ENCODE measurements at regions not wholly inside any gene's neighbourhood (a gene's known extent, or its start where the extent isn't known, plus 50 kb on each side); places are given as distances from the start of the nearest gene placed in this dataset.

DNA sequence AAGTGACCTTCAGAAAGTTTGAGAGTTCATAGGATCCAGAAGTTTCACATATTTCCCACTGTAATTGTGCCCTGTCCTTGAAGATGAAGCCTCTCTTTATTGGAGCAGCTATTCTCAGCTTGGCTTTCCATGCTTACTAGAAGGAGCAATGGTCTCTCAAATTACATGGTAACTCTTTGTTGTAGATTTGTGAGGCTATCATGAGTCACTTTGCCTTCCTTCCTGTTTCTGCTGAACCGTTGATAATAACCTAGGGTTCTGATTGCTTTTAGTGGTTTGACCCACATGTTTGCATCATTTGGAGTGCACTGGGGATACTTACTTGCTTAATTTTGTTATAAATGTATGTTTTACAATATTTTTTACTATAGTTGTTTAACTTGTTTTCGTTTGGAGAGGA is 772.9 kb upstream of the SLITRK6 start (continued):
- TF ChIP-seq MYBL2 (CRISPR knock-in tag; IDR thresholded peaks at IDR 0.05) (no peak), ZNF219 (CRISPR knock-in tag; IDR thresholded peaks at IDR 0.05; ENCODE audit: borderline replicate concordance) (no peak)
- TF ChIP-seq, protein P1, sequence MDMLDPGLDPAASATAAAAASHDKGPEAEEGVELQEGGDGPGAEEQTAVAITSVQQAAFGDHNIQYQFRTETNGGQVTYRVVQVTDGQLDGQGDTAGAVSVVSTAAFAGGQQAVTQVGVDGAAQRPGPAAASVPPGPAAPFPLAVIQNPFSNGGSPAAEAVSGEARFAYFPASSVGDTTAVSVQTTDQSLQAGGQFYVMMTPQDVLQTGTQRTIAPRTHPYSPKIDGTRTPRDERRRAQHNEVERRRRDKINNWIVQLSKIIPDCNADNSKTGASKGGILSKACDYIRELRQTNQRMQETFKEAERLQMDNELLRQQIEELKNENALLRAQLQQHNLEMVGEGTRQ (CRISPR knock-in tag; IDR thresholded peaks at IDR 0.05), result no peak

DNA sequence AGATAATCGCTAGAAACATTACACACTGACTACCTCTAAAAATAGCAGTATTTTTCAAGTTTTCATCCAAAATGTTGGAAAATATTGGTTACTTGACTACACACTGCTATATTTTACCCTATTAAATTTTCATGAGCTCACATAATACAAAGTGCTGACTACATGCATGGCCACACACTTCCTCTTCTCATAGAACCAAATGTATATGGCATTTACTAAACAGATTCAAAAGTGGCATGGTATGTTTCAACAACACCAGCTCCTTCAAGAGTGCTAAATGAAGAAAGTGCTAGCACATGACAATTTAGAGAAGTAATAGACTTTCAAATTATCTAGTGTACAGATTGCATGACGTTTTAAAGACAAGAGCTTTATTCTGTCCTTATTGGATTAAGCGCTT is 780.4 kb upstream of the SLITRK6 start:
- Mint-ChIP-seq H3K36me3 (no peaks in the 10 kb centered on the region), H3K27me3 (ENCODE audit: low read depth) (no peaks in the 10 kb centered on the region), H3K4me3 (no peak overlapping the region), H3K27ac (no peak overlapping the region), H3K9me3 (peaks cover 15% of the 10 kb centered on the region), H3K4me1 (peaks cover 6% of the 10 kb centered on the region)
- CTCF ChIA-PET, result no interaction called here
- DNase-seq (ENCODE audit: low spot score), result no peak
- ATAC-seq, result no peak
- no peak for TF ChIP-seq ZNF317 (CRISPR knock-in tag; IDR thresholded peaks at IDR 0.05; ENCODE audit: borderline replicate concordance, low read depth)
- no peak for TF ChIP-seq GRHL2 (CRISPR knock-in tag; IDR thresholded peaks at IDR 0.05; ENCODE audit: insufficient replicate concordance, severe bottlenecking)
- TF ChIP-seq, protein P2, sequence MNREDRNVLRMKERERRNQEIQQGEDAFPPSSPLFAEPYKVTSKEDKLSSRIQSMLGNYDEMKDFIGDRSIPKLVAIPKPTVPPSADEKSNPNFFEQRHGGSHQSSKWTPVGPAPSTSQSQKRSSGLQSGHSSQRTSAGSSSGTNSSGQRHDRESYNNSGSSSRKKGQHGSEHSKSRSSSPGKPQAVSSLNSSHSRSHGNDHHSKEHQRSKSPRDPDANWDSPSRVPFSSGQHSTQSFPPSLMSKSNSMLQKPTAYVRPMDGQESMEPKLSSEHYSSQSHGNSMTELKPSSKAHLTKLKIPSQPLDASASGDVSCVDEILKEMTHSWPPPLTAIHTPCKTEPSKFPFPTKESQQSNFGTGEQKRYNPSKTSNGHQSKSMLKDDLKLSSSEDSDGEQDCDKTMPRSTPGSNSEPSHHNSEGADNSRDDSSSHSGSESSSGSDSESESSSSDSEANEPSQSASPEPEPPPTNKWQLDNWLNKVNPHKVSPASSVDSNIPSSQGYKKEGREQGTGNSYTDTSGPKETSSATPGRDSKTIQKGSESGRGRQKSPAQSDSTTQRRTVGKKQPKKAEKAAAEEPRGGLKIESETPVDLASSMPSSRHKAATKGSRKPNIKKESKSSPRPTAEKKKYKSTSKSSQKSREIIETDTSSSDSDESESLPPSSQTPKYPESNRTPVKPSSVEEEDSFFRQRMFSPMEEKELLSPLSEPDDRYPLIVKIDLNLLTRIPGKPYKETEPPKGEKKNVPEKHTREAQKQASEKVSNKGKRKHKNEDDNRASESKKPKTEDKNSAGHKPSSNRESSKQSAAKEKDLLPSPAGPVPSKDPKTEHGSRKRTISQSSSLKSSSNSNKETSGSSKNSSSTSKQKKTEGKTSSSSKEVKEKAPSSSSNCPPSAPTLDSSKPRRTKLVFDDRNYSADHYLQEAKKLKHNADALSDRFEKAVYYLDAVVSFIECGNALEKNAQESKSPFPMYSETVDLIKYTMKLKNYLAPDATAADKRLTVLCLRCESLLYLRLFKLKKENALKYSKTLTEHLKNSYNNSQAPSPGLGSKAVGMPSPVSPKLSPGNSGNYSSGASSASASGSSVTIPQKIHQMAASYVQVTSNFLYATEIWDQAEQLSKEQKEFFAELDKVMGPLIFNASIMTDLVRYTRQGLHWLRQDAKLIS (CRISPR knock-in tag; IDR thresholded peaks at IDR 0.05; ENCODE audit: borderline replicate concordance), result no peak
- no peak for TF ChIP-seq SP1 (CRISPR knock-in tag; conservative IDR thresholded peaks at IDR 0.05)
- no peak for TF ChIP-seq NFATC4 (CRISPR knock-in tag; IDR thresholded peaks at IDR 0.05)
- POLR2A ChIA-PET, result no interaction called here

DNA sequence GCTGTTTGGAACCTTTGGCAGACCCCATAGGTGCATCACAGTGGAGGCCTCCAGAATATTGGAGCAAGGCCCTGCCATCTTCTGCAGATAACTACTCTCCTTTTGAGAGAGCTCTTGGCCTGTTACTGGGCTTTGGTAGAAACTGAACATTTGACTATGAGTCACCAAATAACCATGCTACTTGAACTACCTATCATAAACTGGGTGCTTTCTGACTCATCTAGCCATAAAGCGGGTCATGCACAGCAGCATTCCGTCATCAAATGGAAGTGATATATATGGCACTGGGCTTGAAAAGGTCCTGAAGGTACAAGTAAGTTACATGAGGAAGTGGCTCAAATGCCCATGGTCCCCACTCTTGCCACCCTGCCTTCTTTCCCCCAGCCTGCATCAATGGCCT is 782.5 kb upstream of the SLITRK6 start:
- TF ChIP-seq MYBL2 (CRISPR knock-in tag; IDR thresholded peaks at IDR 0.05) (no peak), OVOL2 (CRISPR knock-in tag; IDR thresholded peaks at IDR 0.05; ENCODE audit: borderline replicate concordance) (no peak), JUN (CRISPR knock-in tag; IDR thresholded peaks at IDR 0.05) (no peak), ZNF671 (CRISPR knock-in tag; IDR thresholded peaks at IDR 0.05) (no peak), SMAD4 (CRISPR knock-in tag; IDR thresholded peaks at IDR 0.05) (no peak), CREB1 (CRISPR knock-in tag; IDR thresholded peaks at IDR 0.05) (no peak)
- TF ChIP-seq, protein P1 (CRISPR knock-in tag; IDR thresholded peaks at IDR 0.05), result no peak
- TF ChIP-seq, protein P3, sequence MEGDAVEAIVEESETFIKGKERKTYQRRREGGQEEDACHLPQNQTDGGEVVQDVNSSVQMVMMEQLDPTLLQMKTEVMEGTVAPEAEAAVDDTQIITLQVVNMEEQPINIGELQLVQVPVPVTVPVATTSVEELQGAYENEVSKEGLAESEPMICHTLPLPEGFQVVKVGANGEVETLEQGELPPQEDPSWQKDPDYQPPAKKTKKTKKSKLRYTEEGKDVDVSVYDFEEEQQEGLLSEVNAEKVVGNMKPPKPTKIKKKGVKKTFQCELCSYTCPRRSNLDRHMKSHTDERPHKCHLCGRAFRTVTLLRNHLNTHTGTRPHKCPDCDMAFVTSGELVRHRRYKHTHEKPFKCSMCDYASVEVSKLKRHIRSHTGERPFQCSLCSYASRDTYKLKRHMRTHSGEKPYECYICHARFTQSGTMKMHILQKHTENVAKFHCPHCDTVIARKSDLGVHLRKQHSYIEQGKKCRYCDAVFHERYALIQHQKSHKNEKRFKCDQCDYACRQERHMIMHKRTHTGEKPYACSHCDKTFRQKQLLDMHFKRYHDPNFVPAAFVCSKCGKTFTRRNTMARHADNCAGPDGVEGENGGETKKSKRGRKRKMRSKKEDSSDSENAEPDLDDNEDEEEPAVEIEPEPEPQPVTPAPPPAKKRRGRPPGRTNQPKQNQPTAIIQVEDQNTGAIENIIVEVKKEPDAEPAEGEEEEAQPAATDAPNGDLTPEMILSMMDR (IDR thresholded peaks at IDR 0.05), result no peak
- TF ChIP-seq, protein P4, sequence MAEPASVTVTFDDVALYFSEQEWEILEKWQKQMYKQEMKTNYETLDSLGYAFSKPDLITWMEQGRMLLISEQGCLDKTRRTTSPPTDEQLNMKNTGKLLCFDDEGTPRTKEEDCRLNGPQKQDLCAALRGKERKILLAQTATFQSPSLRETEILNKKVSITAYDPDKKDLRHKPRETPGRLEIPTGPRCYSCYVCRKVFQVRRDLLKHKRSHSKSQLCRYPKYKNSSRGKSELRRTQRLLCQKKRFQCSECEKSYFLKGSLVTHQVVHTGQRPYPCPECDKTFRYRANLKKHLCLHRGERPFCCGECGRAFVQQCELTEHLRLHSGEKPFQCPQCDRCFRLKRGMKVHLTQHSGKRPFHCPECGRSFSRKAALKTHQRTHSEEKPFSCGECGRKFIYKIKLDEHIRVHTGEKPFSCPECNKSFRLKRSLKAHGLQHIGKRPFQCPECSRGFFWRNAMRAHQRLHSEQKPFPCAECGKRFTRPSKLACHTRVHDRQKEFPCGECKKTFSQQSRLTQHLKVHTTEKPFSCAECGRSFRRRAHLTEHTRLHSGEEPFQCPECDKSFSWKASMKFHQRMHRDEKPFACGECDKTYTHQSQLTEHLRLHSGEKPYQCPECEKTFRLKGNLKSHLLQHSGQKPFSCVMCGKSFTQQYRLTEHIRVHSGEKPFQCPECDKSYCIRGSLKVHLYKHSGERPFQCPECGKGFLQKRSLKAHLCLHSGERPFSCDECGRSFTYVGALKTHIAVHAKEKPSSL (CRISPR knock-in tag; conservative IDR thresholded peaks at IDR 0.05), result no peak
- TF ChIP-seq, protein P5, sequence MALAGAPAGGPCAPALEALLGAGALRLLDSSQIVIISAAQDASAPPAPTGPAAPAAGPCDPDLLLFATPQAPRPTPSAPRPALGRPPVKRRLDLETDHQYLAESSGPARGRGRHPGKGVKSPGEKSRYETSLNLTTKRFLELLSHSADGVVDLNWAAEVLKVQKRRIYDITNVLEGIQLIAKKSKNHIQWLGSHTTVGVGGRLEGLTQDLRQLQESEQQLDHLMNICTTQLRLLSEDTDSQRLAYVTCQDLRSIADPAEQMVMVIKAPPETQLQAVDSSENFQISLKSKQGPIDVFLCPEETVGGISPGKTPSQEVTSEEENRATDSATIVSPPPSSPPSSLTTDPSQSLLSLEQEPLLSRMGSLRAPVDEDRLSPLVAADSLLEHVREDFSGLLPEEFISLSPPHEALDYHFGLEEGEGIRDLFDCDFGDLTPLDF (CRISPR knock-in tag; IDR thresholded peaks at IDR 0.05), result no peak
- TF ChIP-seq, protein P6, sequence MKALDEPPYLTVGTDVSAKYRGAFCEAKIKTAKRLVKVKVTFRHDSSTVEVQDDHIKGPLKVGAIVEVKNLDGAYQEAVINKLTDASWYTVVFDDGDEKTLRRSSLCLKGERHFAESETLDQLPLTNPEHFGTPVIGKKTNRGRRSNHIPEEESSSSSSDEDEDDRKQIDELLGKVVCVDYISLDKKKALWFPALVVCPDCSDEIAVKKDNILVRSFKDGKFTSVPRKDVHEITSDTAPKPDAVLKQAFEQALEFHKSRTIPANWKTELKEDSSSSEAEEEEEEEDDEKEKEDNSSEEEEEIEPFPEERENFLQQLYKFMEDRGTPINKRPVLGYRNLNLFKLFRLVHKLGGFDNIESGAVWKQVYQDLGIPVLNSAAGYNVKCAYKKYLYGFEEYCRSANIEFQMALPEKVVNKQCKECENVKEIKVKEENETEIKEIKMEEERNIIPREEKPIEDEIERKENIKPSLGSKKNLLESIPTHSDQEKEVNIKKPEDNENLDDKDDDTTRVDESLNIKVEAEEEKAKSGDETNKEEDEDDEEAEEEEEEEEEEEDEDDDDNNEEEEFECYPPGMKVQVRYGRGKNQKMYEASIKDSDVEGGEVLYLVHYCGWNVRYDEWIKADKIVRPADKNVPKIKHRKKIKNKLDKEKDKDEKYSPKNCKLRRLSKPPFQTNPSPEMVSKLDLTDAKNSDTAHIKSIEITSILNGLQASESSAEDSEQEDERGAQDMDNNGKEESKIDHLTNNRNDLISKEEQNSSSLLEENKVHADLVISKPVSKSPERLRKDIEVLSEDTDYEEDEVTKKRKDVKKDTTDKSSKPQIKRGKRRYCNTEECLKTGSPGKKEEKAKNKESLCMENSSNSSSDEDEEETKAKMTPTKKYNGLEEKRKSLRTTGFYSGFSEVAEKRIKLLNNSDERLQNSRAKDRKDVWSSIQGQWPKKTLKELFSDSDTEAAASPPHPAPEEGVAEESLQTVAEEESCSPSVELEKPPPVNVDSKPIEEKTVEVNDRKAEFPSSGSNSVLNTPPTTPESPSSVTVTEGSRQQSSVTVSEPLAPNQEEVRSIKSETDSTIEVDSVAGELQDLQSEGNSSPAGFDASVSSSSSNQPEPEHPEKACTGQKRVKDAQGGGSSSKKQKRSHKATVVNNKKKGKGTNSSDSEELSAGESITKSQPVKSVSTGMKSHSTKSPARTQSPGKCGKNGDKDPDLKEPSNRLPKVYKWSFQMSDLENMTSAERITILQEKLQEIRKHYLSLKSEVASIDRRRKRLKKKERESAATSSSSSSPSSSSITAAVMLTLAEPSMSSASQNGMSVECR (CRISPR knock-in tag; IDR thresholded peaks at IDR 0.05; ENCODE audit: borderline replicate concordance), result no peak
- Mint-ChIP-seq H3K9me3 (peaks cover 17% of the 10 kb centered on the region), H3K4me3 (no peak overlapping the region), H3K27ac (no peak overlapping the region), H3K4me1 (peaks cover 7% of the 10 kb centered on the region), H3K36me3 (no peaks in the 10 kb centered on the region), H3K27me3 (ENCODE audit: low read depth) (no peaks in the 10 kb centered on the region)
- ChIA-PET CTCF (no interaction called here), POLR2A (no interaction called here)
- DNase-seq (ENCODE audit: low spot score), result no peak
- no peak for ATAC-seq

Measured in WTC11 (cell line).